C4-2B (cell line): ENCODE measurements at regions not wholly inside any gene's neighbourhood (a gene's known extent, or its start where the extent isn't known, plus 50 kb on each side); places are given as distances from the start of the nearest gene placed in this dataset.

Experiments
- H3K27ac ChIP-seq: fragments of 450-650 bp; 2 replicates; pipeline ENCODE4 v1.5.1; 2017
- CTCF ChIP-seq: fragments of 450-650 bp; conservative IDR thresholded peaks from 2 replicates; pipeline ENCODE4 v1.5.1; 2017; ENCODE audit warnings: mild to moderate bottlenecking
- ZFX ChIP-seq: fragments of 450-650 bp; IDR thresholded peaks from 2 replicates; pipeline ENCODE4 v1.6.1; 2017

GRCh38 chr22:26851125-26851524, 193.7 kb downstream of the MIAT start:
- no peak overlapping the region for H3K27ac ChIP-seq
- TF ChIP-seq CTCF = no peak
- no peak for TF ChIP-seq ZFX

- no peak for TF ChIP-seq ZFX
- no peak overlapping the region for H3K27ac ChIP-seq
These were observed 194.8 kb downstream of the MIAT start for GRCh38 chr22:26852176-26852575.

- H3K27ac ChIP-seq = no peak overlapping the region
- TF ChIP-seq CTCF (no peak), ZFX (no peak)
These were observed 195.7 kb downstream of the MIAT start for GRCh38 chr22:26853071-26853470.

DNA sequence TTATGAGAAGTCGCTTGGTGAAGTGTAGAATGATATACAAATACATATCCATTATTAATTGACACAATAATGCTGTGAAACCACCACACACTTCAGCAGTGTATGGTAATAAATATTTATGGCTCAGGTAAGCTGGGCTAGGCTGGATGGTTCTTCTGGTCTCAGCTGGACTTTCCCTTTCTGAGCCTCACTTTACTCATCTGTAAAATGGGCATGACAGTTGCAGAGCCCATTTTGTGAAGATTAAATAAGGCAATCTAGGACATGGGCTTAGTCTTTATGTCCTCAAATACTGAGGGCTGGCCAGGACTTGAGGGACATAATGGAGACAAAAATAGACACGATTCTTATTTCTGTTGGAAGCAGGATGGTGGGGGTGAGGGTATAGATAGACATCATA, 196.1 kb downstream of the MIAT start:
- TF ChIP-seq ZFX (no peak), CTCF (no peak)
- H3K27ac ChIP-seq = no peak overlapping the region

- H3K27ac ChIP-seq = no peak overlapping the region
- TF ChIP-seq ZFX (no peak), CTCF (no peak)
These were observed 199.8 kb downstream of the MIAT start for GRCh38 chr22:26857169-26857568.

DNA sequence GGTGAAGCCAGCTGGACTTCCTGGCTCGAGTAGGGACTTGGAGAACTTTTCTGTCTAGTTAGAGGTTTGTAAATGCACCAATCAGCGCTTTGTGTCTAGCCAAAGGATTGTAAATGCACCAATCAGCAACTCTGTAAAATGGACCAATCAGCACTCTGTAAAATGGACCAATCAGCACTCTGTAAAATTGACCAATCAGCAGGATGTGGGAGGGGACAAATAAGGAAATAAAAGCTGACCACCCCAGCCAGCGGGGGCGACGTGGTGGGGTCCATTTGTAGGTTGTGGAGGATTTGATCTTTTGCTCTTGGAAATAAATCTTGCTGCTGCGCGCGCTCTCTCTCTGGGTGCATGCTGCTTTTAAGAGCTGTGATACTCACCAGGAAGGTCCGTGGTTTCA, 202.9 kb downstream of the MIAT start:
- TF ChIP-seq CTCF (no peak), ZFX (no peak)
- no peak overlapping the region for H3K27ac ChIP-seq

DNA sequence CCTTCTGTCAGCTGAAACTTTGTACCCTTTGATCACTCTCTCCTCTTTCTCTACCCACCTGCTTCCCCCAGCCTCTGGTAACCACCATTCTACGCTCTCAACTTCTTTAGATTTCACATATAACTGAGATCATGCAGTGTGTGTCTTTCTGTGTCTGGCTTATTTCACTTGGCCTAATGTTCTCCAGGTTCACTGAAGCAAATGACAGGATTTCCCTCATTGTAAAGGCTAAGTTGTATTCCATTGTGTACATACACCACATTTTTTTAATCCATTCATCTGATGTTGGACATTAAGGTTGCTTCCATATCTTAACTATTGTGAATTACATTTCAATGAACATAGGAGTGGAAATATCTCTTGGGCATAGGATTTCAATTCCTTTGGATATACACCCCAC, 207.6 kb downstream of the MIAT start:
- H3K27ac ChIP-seq = no peak overlapping the region
- no peak for TF ChIP-seq ZFX
- TF ChIP-seq CTCF = no peak

GRCh38 chr22:26883393-26883792, 226.0 kb downstream of the MIAT start:
- TF ChIP-seq CTCF = no peak
- no peak for TF ChIP-seq ZFX
- H3K27ac ChIP-seq = no peak overlapping the region
